DLD1 (cell line): ENCODE measurements at regions not wholly inside any gene's neighbourhood (a gene's known extent, or its start where the extent isn't known, plus 50 kb on each side); places are given as distances from the start of the nearest gene placed in this dataset.

Source experiments
- in situ Hi-C: cut with HindIII; loops from 2 replicates; pipeline ENCODE4 v1.10.0; 2017; ENCODE audit warnings: low sequenced_read_pairs

- in situ Hi-C loops = no loop called here
Observed at GRCh38 chr13:74329962-74330361, 195.8 kb upstream of the KLF12 start.

DNA sequence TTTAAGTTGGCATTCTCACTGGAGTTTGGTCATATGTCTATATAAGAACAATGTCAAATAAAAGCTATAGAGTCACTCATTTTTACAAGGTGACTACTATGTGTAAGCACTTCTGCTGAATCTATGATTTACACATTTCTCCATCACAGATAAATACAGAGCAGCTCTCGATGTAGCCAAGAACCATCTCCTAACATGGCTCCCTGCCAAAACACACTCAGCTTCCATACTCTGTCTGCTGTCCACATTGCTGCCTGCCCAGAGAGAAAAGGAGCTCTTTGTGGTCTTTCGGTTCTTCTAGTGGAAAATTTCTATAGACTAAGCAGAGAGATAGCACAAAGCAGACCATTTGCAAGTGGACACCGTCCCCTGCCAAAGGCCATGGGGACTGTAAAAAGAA is 190.9 kb upstream of the KLF12 start:
- in situ Hi-C loops = no loop called here

- in situ Hi-C loops = no loop called here
Observed at GRCh38 chr13:74324338-74324737, 190.1 kb upstream of the KLF12 start.

DNA sequence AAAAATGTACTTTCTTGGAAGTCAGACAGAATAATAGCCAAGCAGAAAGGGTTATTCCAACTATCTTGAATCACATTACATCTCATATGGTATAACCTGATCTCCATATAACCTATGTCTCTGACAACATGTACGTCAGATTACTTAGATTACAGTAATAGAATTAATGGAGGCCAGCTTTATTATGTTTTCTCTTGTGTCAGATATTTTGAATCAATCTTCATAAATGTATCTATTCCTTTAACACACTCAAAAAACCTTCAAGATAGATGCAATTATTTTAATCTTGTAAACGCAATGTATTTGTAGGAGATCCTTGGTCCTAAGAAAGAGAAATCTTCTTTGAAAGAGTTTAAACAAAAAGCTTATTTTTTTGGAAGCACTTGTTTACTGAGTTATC is 188.4 kb upstream of the KLF12 start:
- in situ Hi-C loops = no loop called here

- in situ Hi-C loops = no loop called here
Observed at GRCh38 chr13:74320282-74320681, 186.1 kb upstream of the KLF12 start.

DNA sequence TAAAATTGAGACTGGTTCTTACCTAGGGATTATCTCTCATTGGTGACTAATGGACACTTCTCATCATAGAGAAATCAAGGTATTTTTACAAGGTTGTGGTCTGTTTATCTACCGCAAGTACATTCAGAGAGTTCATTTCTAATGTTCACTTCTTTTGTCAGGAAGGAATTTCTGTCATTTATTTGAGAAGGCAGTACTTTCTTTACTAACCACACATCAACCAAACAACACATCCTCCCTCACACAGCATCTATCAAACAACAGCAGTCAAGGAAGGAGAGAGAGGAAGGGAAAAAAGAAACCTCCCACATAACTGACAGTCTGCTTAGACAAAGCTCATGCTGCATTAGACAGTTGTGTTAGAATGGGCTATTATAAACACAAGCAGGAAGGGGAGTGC is 182.3 kb upstream of the KLF12 start:
- in situ Hi-C loops = no loop called here

- in situ Hi-C loops = no loop called here
Observed at GRCh38 chr13:74306496-74306895, 172.3 kb upstream of the KLF12 start.

- in situ Hi-C loops = no loop called here
Observed at GRCh38 chr13:74305876-74306275, 171.7 kb upstream of the KLF12 start.

GRCh38 chr13:74301258-74301935 is 167.2 kb upstream of the KLF12 start:
- in situ Hi-C loops = no loop called here

DNA sequence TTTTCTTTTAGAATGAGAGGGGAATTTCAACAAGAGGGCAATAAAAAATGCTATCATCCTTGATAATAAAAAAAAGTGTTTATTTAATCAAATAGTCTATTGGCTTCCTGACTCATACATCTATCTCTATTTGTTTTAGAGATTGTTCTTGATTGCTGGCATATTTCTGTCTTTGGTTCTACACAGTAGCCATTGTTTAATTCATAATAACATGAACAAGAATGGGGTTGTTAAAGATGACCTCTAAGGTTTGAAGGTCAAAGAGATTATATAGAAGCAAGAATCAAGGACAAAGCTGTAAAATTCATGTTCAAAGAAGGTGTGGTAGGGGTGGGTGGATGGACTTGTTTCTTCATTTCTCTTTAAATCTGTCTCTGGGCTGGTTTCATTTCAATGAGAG is 166.0 kb upstream of the KLF12 start:
- in situ Hi-C loops = no loop called here

- in situ Hi-C loops = no loop called here
Observed at GRCh38 chr13:74299721-74300120, 165.5 kb upstream of the KLF12 start.

GRCh38 chr13:74298923-74299322 is 164.7 kb upstream of the KLF12 start:
- in situ Hi-C loops = no loop called here

DNA sequence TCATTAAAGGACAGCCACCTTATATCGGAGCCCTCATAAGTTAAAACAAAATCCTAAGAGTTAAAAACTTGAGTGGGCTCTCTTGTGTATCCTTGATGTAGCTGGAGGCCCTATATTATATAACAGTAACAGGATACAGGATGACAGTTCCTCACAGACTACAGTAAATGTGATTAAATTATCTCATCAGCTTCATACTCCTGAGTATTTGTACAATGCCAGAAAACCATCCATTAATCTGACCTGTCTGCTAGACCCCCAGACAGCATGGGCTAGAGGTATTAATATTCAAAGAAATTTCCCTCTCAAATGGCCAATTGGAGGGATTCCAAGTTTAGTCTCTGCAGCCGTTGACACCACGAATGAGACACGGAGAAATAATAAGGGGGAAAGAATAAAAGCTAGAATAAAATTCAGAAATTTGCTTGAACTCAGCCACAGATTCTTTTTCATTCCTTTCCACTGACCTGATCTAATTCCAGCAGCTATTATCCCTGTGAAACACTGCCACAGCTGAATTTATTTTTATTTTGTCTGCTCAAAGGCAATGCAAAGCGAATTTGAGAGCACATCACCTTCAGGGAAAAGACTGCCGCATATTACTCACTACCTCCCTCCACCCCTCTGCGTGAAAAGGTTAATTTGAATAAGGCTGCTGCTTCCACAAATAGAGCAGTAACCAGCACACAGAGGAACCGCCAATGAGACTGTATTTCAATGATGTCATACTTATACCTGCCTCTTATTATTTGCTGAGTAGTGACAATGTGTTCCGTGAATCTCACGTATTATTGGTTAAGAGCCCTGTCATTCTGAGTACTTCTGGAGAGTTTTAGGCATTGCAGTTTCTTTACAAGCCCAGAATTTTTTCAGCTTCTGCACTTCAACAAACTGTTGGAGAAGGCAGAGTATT is 155.9 kb upstream of the KLF12 start:
- in situ Hi-C loops = loop anchor here (5.0 kb wide), 1 partner anchor 57 kb away; no protein-coding TSS in a partner anchor

DNA sequence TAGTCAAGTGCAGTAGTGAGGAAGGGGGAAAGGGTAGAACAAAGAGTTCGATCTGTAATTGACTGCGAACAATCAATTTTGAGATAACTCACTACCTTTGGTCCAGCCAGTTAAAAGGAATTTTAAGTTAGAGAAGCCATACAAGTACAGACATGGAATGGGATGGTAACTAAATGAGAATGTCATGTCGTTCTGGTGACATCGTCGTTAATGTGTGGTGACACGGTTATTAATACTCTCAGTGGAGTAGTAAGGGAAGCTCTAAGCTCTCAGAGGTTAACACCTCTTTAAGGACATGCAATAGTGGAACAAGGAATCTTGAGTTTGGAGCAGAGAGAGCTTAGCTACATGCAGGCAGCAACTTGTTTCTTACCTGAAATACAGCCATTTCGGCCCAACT is 154.9 kb upstream of the KLF12 start:
- in situ Hi-C loops = loop anchor here (5.0 kb wide), 1 partner anchor 58 kb away; no protein-coding TSS in a partner anchor

DNA sequence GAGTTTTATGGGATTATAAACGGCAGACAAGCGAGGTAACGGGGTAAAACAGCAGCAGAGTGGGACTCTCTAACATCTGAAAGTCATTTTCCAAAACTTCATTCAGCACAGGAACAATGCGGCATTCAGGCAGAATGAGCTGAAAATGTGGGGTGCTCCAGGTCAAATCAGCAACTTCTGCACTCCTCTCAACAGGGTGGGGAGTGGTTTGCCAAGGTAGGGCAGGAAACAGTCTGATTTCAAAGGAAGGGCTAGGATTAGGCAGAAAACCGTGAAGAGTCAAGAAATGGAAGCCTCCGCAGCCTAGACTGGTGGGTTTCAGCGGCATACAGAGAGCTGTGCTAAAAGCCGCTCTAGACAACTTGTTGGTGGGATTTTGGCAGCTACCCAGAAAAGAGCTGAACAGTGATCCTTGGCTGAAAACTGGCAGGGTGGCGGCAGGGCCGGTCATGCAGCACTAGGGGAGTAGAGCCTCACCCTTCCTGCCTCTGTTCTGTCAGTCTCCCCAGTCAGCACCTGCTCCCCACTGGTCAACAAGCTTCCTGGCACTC is 154.2 kb upstream of the KLF12 start:
- in situ Hi-C loops = loop anchor here (5.0 kb wide), 1 partner anchor 59 kb away; no protein-coding TSS in a partner anchor

GRCh38 chr13:74287724-74288169 is 153.5 kb upstream of the KLF12 start:
- in situ Hi-C loops = loop anchor here (5.0 kb wide), 1 partner anchor 60 kb away; no protein-coding TSS in a partner anchor

DNA sequence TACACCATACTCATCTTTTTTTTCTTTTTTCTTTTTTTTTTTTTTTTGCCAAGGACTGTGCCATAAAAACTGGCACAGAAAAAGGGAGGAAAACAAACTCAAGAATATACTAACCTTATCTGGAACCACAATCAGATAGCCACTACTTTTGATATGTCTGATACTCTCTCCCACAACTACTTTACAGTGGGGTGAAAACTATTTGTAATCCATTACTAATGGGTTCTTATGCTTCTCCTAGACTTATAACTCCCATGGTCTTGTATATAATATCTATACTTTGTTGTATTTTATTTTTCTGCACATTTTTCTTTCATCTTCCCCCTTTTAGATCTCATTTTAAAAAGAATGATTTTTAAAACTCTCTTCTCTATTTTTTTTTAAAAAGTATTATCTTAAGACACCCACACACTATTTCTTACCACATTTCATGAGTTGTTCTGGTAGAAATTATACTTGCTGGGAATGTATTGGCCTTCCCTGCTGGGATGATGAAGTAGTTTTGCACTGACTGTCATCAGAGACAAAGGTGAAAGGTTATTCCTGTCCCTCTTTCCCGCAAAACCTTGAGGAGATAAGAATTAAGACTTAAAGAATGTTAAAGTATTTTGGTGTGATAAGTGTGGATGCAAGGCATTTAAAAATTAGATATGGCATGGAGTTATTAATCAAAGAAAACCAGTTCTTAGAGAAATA is 146.7 kb upstream of the KLF12 start:
- in situ Hi-C loops = no loop called here

- in situ Hi-C loops = no loop called here
Observed at GRCh38 chr13:74280093-74280794, 146.0 kb upstream of the KLF12 start.

GRCh38 chr13:74278901-74279300 is 144.7 kb upstream of the KLF12 start:
- in situ Hi-C loops = no loop called here

DNA sequence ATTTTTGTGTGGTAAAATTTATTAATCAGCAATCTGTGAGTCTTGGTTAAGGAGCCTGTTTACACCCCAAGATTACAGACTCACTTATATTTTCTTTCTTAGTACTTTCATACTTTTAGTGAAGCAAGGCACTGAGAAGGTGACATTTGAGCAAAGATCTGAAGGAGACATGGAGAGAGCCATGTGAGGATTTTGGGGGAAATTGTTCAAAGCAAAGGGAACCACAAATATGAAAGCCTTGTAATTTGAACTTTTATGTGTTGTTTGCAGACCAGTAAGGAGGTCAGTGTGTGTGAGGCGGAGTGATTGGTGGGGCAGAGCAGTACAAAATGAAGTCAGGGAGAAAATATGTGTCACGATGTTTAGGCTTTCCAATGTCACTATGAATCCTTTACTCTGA is 140.7 kb upstream of the KLF12 start:
- in situ Hi-C loops = no loop called here
